ENCODE measurements at regions not wholly inside any gene's neighbourhood (a gene's known extent, or its start where the extent isn't known, plus 50 kb on each side); places are given as distances from the start of the nearest gene placed in this dataset.

DNA sequence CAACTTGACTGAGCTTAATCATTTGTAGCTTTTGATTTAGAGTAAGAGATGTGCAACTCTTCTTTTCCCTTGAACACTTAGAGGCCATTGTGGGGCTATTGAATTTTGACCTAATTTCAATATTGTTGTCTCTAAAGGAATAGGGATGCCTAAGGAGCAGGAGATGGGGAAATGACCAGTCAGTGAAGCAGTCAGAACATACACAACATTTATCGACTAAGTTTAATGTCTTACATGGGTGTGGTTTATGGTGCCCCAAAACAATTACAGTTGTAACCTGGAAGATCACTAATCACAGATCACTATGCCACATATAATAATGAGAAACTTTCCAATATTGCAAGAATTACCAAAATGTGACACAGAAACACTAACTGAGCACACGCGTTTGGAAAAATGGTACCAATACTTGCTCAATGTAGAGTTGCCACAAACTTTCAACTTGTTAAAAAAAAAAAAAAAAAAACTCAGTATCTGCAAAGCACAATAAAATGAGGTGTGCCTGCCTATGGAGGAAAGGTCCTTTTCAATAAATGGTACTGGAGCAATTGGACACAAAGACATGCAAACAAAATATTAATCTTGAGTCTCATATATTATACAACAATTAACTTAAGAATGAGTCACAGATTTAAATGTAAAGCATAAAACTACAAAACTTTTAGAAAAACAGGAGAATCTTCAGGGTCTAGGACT lies 189.6 kb upstream of the RAD23B start:
- Histone ChIP-seq H3K4me1 (no peaks in the 10 kb centered on the region), H3K9me3 (peaks cover 0 to 5% (median 0%) of the 10 kb centered on the region in 3 donors), H3K27ac (no peak overlapping the region), H3K4me3 (no peak overlapping the region), H3K36me3 (no peaks in the 10 kb centered on the region), H3K27me3 (no peaks in the 10 kb centered on the region)
- no peak for ATAC-seq
- TF ChIP-seq POLR2AphosphoS5 (IDR thresholded peaks at IDR 0.05), result no peak
- TF ChIP-seq EP300 (IDR thresholded peaks at IDR 0.05), result no peak
- TF ChIP-seq POLR2A (IDR thresholded peaks at IDR 0.05), result no peak
- TF ChIP-seq, protein P1, sequence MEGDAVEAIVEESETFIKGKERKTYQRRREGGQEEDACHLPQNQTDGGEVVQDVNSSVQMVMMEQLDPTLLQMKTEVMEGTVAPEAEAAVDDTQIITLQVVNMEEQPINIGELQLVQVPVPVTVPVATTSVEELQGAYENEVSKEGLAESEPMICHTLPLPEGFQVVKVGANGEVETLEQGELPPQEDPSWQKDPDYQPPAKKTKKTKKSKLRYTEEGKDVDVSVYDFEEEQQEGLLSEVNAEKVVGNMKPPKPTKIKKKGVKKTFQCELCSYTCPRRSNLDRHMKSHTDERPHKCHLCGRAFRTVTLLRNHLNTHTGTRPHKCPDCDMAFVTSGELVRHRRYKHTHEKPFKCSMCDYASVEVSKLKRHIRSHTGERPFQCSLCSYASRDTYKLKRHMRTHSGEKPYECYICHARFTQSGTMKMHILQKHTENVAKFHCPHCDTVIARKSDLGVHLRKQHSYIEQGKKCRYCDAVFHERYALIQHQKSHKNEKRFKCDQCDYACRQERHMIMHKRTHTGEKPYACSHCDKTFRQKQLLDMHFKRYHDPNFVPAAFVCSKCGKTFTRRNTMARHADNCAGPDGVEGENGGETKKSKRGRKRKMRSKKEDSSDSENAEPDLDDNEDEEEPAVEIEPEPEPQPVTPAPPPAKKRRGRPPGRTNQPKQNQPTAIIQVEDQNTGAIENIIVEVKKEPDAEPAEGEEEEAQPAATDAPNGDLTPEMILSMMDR (IDR thresholded peaks at IDR 0.05), result no peak
- WGBS, 2 donors (ENCODE audit: low coverage in 1 of 2), result 91 to 100% methylated on average over 3 of the region's 3 CpGs

DNA sequence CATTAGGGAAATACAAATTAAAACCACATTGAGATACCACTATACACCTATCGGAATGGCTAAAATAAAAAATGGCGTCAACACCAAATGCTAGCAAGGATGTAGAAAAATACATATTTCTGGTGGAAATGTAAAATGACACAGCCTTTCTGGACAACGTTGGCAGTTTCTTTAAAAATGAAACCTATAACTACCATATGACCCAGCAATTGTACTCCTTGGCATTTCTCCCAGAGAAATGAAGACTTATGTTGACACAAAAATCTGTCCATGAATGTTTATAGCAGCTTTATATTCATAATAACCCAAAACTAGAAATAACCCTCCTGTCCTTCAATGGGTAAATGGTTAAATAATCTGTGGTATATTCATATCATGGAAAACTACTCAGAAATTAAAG lies 188.7 kb upstream of the RAD23B start:
- no peak for TF ChIP-seq EP300 (IDR thresholded peaks at IDR 0.05)
- TF ChIP-seq, protein P1 (IDR thresholded peaks at IDR 0.05), result no peak
- no peak for TF ChIP-seq POLR2AphosphoS5 (IDR thresholded peaks at IDR 0.05)
- no peak for TF ChIP-seq POLR2A (IDR thresholded peaks at IDR 0.05)
- no peak for ATAC-seq
- Histone ChIP-seq H3K4me1 (no peaks in the 10 kb centered on the region), H3K36me3 (no peaks in the 10 kb centered on the region), H3K27ac (no peak overlapping the region), H3K9me3 (peaks cover 0 to 5% (median 0%) of the 10 kb centered on the region in 3 donors), H3K4me3 (no peak overlapping the region), H3K27me3 (no peaks in the 10 kb centered on the region)
- 61 to 63% methylated on average over 3 of the region's 3 CpGs for WGBS, 2 donors (ENCODE audit: low coverage in 1 of 2)

DNA sequence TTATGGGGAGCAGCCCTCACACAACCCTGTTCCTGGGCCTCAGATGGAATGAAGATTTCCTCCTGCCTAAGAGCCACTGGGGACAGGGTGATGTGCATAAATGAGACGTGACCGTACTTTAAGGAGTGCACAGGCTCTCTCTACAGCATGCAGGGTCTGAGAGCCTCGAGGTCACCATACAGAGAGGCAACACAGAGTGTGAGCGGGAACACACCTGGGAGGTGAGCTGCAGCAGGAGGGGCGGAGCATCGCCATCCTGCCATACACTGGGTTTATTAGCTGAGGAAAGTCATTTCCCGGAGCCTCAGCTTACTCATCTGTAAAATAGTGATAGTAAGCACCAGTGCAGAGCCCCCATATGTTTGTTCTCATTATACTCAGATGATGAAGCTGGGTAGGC lies 182.5 kb upstream of the RAD23B start:
- Histone ChIP-seq H3K36me3 (no peaks in the 10 kb centered on the region), H3K9me3 (no peaks in the 10 kb centered on the region), H3K27ac (no peak overlapping the region), H3K27me3 (no peaks in the 10 kb centered on the region), H3K4me3 (no peak overlapping the region), H3K4me1 (no peaks in the 10 kb centered on the region)
- no peak for TF ChIP-seq EP300 (IDR thresholded peaks at IDR 0.05)
- TF ChIP-seq POLR2AphosphoS5 (IDR thresholded peaks at IDR 0.05), result no peak
- TF ChIP-seq POLR2A (IDR thresholded peaks at IDR 0.05), result no peak
- TF ChIP-seq, protein P1 (IDR thresholded peaks at IDR 0.05), result no peak
- no peak for ATAC-seq
- 68 to 90% methylated on average over 2 to 5 of the region's 7 CpGs for WGBS, 2 donors (ENCODE audit: low coverage in 1 of 2)

DNA sequence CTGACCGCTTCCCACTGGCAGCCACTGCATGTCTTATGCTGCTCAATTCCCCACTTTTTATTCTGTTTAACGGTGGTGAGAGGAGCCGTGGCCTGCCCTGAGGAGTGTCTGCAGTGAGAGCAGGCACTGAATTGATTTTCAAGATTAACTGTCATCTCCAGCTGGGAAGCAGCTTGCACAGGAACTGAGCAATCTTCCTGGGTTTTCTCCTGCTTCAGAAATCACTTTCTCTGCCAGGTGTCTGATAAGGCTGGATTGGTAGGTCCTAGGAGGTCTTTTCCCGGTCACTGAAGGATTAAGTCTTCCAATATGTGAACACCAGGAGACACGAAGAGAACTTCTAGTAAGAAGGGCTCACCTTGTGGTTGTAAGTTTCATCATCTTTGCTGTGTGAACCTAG lies 181.1 kb upstream of the RAD23B start:
- Histone ChIP-seq H3K27ac (no peak overlapping the region), H3K4me1 (no peaks in the 10 kb centered on the region), H3K9me3 (no peaks in the 10 kb centered on the region), H3K4me3 (no peak overlapping the region), H3K27me3 (no peaks in the 10 kb centered on the region), H3K36me3 (no peaks in the 10 kb centered on the region)
- WGBS, 2 donors (ENCODE audit: low coverage in 1 of 2), result 71 to 80% methylated on average over 2 to 3 of the region's 5 CpGs
- TF ChIP-seq POLR2A (IDR thresholded peaks at IDR 0.05) (no peak), EP300 (IDR thresholded peaks at IDR 0.05) (no peak), POLR2AphosphoS5 (IDR thresholded peaks at IDR 0.05) (no peak)
- TF ChIP-seq, protein P1 (IDR thresholded peaks at IDR 0.05), result no peak
- ATAC-seq, result no peak

DNA sequence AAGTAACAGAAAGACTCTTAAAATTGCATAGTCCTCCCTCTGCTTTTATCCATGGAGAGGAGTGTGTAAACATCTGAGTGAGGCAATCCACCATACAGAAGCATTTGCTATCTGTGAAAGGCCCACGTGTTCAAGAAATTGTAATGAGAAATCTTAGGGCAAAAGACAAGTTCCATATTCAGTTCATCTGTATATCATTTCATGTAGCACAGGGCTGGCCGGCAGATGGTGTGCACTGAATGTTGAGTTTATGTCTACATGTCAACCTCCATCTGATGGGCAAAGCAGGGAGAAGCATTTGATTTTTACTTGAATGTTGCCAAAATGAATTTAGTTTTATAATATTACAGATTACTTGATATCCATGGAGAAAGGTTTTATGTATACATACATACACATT lies 179.5 kb upstream of the RAD23B start:
- Histone ChIP-seq H3K27ac (no peak overlapping the region), H3K4me1 (no peaks in the 10 kb centered on the region), H3K36me3 (no peaks in the 10 kb centered on the region), H3K9me3 (no peaks in the 10 kb centered on the region), H3K4me3 (no peak overlapping the region), H3K27me3 (no peaks in the 10 kb centered on the region)
- TF ChIP-seq EP300 (IDR thresholded peaks at IDR 0.05), result no peak
- TF ChIP-seq, protein P1 (IDR thresholded peaks at IDR 0.05), result no peak
- no peak for TF ChIP-seq POLR2A (IDR thresholded peaks at IDR 0.05)
- TF ChIP-seq POLR2AphosphoS5 (IDR thresholded peaks at IDR 0.05), result no peak
- ATAC-seq, result no peak
- WGBS, 2 donors (ENCODE audit: low coverage in 1 of 2), result 37 to 69% methylated on average over 2 of the region's 2 CpGs
